GM12891 (cell line): ENCODE measurements at regions not wholly inside any gene's neighbourhood (a gene's known extent, or its start where the extent isn't known, plus 50 kb on each side); places are given as distances from the start of the nearest gene placed in this dataset.

Experiments used
- PAX5 ChIP-seq: IDR thresholded peaks from 2 replicates; pipeline ENCODE4 v1.6.1; 2011; ENCODE audit warnings: low read length, moderate library complexity, mild to moderate bottlenecking; ENCODE audit not compliant: insufficient read depth, severe bottlenecking
- POLR2A ChIP-seq: IDR thresholded peaks from 2 replicates; pipeline ENCODE4 v1.6.1; 2011; ENCODE audit warnings: low read depth, low read length, control low read depth
- POLR2AphosphoS5 ChIP-seq: IDR thresholded peaks from 2 replicates; pipeline ENCODE4 v1.6.1; 2011; ENCODE audit warnings: low read depth, low read length, control low read depth
- POU2F2 ChIP-seq: IDR thresholded peaks from 2 replicates; pipeline ENCODE4 v1.6.1; 2011; ENCODE audit warnings: low read depth, mild to moderate bottlenecking, control low read depth, low read length, moderate library complexity
- SPI1 ChIP-seq: IDR thresholded peaks from 2 replicates; pipeline ENCODE4 v1.6.1; 2011; ENCODE audit warnings: low read depth, low read length, control low read depth
- TAF1 ChIP-seq: IDR thresholded peaks from 2 replicates; pipeline ENCODE4 v1.6.1; 2011; ENCODE audit warnings: low read depth, low read length, control low read depth

- TF ChIP-seq POLR2A: no peak
- TF ChIP-seq POLR2AphosphoS5: no peak
- TF ChIP-seq SPI1: no peak
- no peak for TF ChIP-seq TAF1
- no peak for TF ChIP-seq PAX5
- no peak for TF ChIP-seq POU2F2
Observed at GRCh38 chr15:79522656-79523055, 90.5 kb downstream of the MINAR1 start.
